ENCODE measurements at regions not wholly inside any gene's neighbourhood (a gene's known extent, or its start where the extent isn't known, plus 50 kb on each side); places are given as distances from the start of the nearest gene placed in this dataset.
"Not testable (repeated sequence)": the region's sequence is repeated elsewhere in the genome, so short reads cannot be mapped to it uniquely, and the experiment has no call there.

- not testable (repeated sequence) for H3K27ac ChIP-seq (ENCODE audit: low read length); H3K4me2 ChIP-seq (ENCODE audit: low read length); H3K79me2 ChIP-seq (replicated peaks; ENCODE audit: insufficient read depth, low read length); H4K20me1 ChIP-seq (ENCODE audit: insufficient read depth); H3K36me3 ChIP-seq (ENCODE audit: insufficient read depth, low read length); H3K27me3 ChIP-seq (ENCODE audit: insufficient read depth, low read depth, low read length); H3F3A ChIP-seq (ENCODE audit: insufficient read depth, low read length, poor library complexity, severe bottlenecking); H3K9me2 ChIP-seq (ENCODE audit: insufficient read depth, low read length); H2AFZ ChIP-seq (ENCODE audit: low read depth, low read length); H3K9me3 ChIP-seq (ENCODE audit: low read length); H3K9ac ChIP-seq (ENCODE audit: low read length)
- peak overlapping the region; percentile 33 for H3K4me3 ChIP-seq (ENCODE audit: low read length)
- TF ChIP-seq CTCF (IDR thresholded peaks at IDR 0.05; ENCODE audit: poor library complexity, severe bottlenecking) (peak; percentile 85), SMC3 (conservative IDR thresholded peaks at IDR 0.05; ENCODE audit: poor library complexity) (peak; percentile 87), RAD21 (conservative IDR thresholded peaks at IDR 0.05) (peak; percentile 77)
Observed at GRCh38 chr6:28686446-28687027, 160.9 kb downstream of the GPX5 start.

GRCh38 chr6:28687309-28687981 is 161.8 kb downstream of the GPX5 start:
- H2AFZ ChIP-seq (ENCODE audit: low read depth, low read length); H3K79me2 ChIP-seq (replicated peaks; ENCODE audit: insufficient read depth, low read length); H3K36me3 ChIP-seq (ENCODE audit: insufficient read depth, low read length); H3K4me3 ChIP-seq (ENCODE audit: low read length); H3F3A ChIP-seq (ENCODE audit: insufficient read depth, low read length, poor library complexity, severe bottlenecking); H4K20me1 ChIP-seq (ENCODE audit: insufficient read depth); H3K27me3 ChIP-seq (ENCODE audit: insufficient read depth, low read depth, low read length); H3K4me2 ChIP-seq (ENCODE audit: low read length); H3K9ac ChIP-seq (ENCODE audit: low read length); H3K9me2 ChIP-seq (ENCODE audit: insufficient read depth, low read length); H3K27ac ChIP-seq (ENCODE audit: low read length); H3K9me3 ChIP-seq (ENCODE audit: low read length): not testable (repeated sequence)

- not testable (repeated sequence) for H4K20me1 ChIP-seq (ENCODE audit: insufficient read depth); H3K27ac ChIP-seq (ENCODE audit: low read length); H3K9me3 ChIP-seq (ENCODE audit: low read length); H3F3A ChIP-seq (ENCODE audit: insufficient read depth, low read length, poor library complexity, severe bottlenecking); H2AFZ ChIP-seq (ENCODE audit: low read depth, low read length); H3K79me2 ChIP-seq (replicated peaks; ENCODE audit: insufficient read depth, low read length); H3K4me3 ChIP-seq (ENCODE audit: low read length); H3K9me2 ChIP-seq (ENCODE audit: insufficient read depth, low read length); H3K36me3 ChIP-seq (ENCODE audit: insufficient read depth, low read length); H3K9ac ChIP-seq (ENCODE audit: low read length); H3K4me2 ChIP-seq (ENCODE audit: low read length)
- peaks cover 28% of the 10 kb centered on the region for H3K27me3 ChIP-seq (ENCODE audit: insufficient read depth, low read depth, low read length)
Observed at GRCh38 chr6:28691991-28692390, 166.3 kb downstream of the GPX5 start.

GRCh38 chr6:28693033-28693750 is 167.5 kb downstream of the GPX5 start:
- Histone ChIP-seq H3K4me3 (ENCODE audit: low read length) (peak overlapping the region; percentile 57), H3K9me3 (ENCODE audit: low read length) (no peaks in the 10 kb centered on the region), H2AFZ (ENCODE audit: low read depth, low read length) (no peak overlapping the region), H3K4me2 (ENCODE audit: low read length) (no peak overlapping the region), H4K20me1 (ENCODE audit: insufficient read depth) (no peaks in the 10 kb centered on the region), H3K36me3 (ENCODE audit: insufficient read depth, low read length) (no peaks in the 10 kb centered on the region), H3K79me2 (replicated peaks; ENCODE audit: insufficient read depth, low read length) (no peaks in the 10 kb centered on the region), H3K9me2 (ENCODE audit: insufficient read depth, low read length) (no peaks in the 10 kb centered on the region), H3F3A (ENCODE audit: insufficient read depth, low read length, poor library complexity, severe bottlenecking) (no peaks in the 10 kb centered on the region), H3K9ac (ENCODE audit: low read length) (no peak overlapping the region), H3K27ac (ENCODE audit: low read length) (no peak overlapping the region), H3K27me3 (ENCODE audit: insufficient read depth, low read depth, low read length) (peaks cover 28% of the 10 kb centered on the region)
- no peak for TF ChIP-seq REST (IDR thresholded peaks at IDR 0.05; ENCODE audit: borderline replicate concordance)
- no peak for TF ChIP-seq RAD21 (conservative IDR thresholded peaks at IDR 0.05)
- TF ChIP-seq EP300 (conservative IDR thresholded peaks at IDR 0.05; ENCODE audit: poor library complexity, severe bottlenecking) = no peak
- no peak for TF ChIP-seq MXI1 (conservative IDR thresholded peaks at IDR 0.05; ENCODE audit: poor library complexity, severe bottlenecking)
- TF ChIP-seq CTCF (IDR thresholded peaks at IDR 0.05; ENCODE audit: poor library complexity, severe bottlenecking) = no peak
- TF ChIP-seq SMC3 (conservative IDR thresholded peaks at IDR 0.05; ENCODE audit: poor library complexity) = no peak
- no peak for TF ChIP-seq EZH2 (IDR thresholded peaks at IDR 0.05; ENCODE audit: borderline replicate concordance, insufficient read depth, low read length, poor library complexity, severe bottlenecking)
- no peak for TF ChIP-seq TAF1 (IDR thresholded peaks at IDR 0.05; ENCODE audit: low read depth)
- TF ChIP-seq POLR2AphosphoS5 (IDR thresholded peaks at IDR 0.05) = no peak

All from neural cell (in vitro differentiated cells).